Suprapubic skin (tissue), 4 donors: ENCODE measurements at regions not wholly inside any gene's neighbourhood (a gene's known extent, or its start where the extent isn't known, plus 50 kb on each side); places are given as distances from the start of the nearest gene placed in this dataset.

Experiments used
- DNase-seq, 2 donors: peaks; one replicate each; pipeline ENCODE4 v3.0.0-alpha.2; 2019; ENCODE audit warnings: low spot score in 2 of 2
- H3K27ac ChIP-seq: fragments of 200-600 bp; sonication (generic); one replicate; pipeline ENCODE4 v1.5.1; 2019
- H3K27me3 ChIP-seq: fragments of 200-600 bp; sonication (generic); one replicate; pipeline ENCODE4 v1.5.1; 2019
- H3K36me3 ChIP-seq: fragments of 200-600 bp; sonication (generic); one replicate; pipeline ENCODE4 v1.5.1; 2019
- H3K4me1 ChIP-seq: fragments of 200-600 bp; sonication (generic); one replicate; pipeline ENCODE4 v1.5.1; 2019
- H3K4me3 ChIP-seq: fragments of 200-600 bp; sonication (generic); one replicate; pipeline ENCODE4 v1.5.1; 2019; ENCODE audit warnings: mild to moderate bottlenecking
- H3K9me3 ChIP-seq: fragments of 200-600 bp; sonication (generic); one replicate; pipeline ENCODE4 v1.5.1; 2019
- EP300 ChIP-seq: sonication (generic); formaldehyde crosslinking; IDR thresholded peaks from one replicate; pipeline ENCODE4 v1.6.1; 2017; ENCODE audit warnings: antibody characterized with exemption
- POLR2A ChIP-seq, 2 donors: fragments of 450-650 bp; IDR thresholded peaks; one replicate each; pipeline ENCODE4 v1.6.1; 2017; ENCODE audit warnings: antibody characterized with exemption in 2 of 2, mild to moderate bottlenecking in 2 of 2, moderate library complexity in 2 of 2
- POLR2AphosphoS5 ChIP-seq, 3 donors: sonication (generic); formaldehyde crosslinking; IDR thresholded peaks; one replicate each; pipeline ENCODE4 v1.6.1; 2017; ENCODE audit warnings: antibody characterized with exemption in 3 of 3
- WGBS: methylation state at CpG from one replicate; pipeline ENCODE4 v1.1.5; 2018; 5-methylcytosine and 5-hydroxymethylcytosine counted together
- TF ChIP-seq, protein P1 (sequence below), 2 donors: fragments of 200-600 bp in 1 of 2; fragments of 450-650 bp in 1 of 2; sonication (generic) in 1 of 2; IDR thresholded peaks; one replicate each; pipeline ENCODE4 v1.5.1; 2016 to 2019; ENCODE audit warnings: antibody characterized with exemption in 2 of 2, mild to moderate bottlenecking in 1 of 2, moderate library complexity in 1 of 2

GRCh38 chr16:86763819-86764218, 185.5 kb downstream of the FOXL1 start:
- Histone ChIP-seq H3K27ac (no peak overlapping the region), H3K4me1 (no peaks in the 10 kb centered on the region), H3K36me3 (no peaks in the 10 kb centered on the region), H3K4me3 (no peak overlapping the region), H3K9me3 (no peaks in the 10 kb centered on the region), H3K27me3 (peaks cover 91% of the 10 kb centered on the region)
- TF ChIP-seq POLR2AphosphoS5 (IDR thresholded peaks at IDR 0.05) = no peak
- TF ChIP-seq EP300 = no peak
- DNase-seq = peak in 1 of 2 donors; percentile 45
- WGBS = 78% methylated on average over 12 of the region's 12 CpGs

GRCh38 chr16:86764551-86764950, 186.2 kb downstream of the FOXL1 start:
- H3K27me3 ChIP-seq = peaks cover 91% of the 10 kb centered on the region
- WGBS = 86% methylated on average over 4 of the region's 4 CpGs
- no peak overlapping the region for H3K27ac ChIP-seq
- no peaks in the 10 kb centered on the region for H3K4me1 ChIP-seq
- H3K36me3 ChIP-seq = no peaks in the 10 kb centered on the region
- no peak overlapping the region for H3K4me3 ChIP-seq
- H3K9me3 ChIP-seq = no peaks in the 10 kb centered on the region
- DNase-seq = peak in 1 of 2 donors; percentile 5
- TF ChIP-seq POLR2AphosphoS5 (IDR thresholded peaks at IDR 0.05) (no peak), POLR2A (IDR thresholded peaks at IDR 0.05) (no peak), EP300 (no peak)
- TF ChIP-seq, protein P1, sequence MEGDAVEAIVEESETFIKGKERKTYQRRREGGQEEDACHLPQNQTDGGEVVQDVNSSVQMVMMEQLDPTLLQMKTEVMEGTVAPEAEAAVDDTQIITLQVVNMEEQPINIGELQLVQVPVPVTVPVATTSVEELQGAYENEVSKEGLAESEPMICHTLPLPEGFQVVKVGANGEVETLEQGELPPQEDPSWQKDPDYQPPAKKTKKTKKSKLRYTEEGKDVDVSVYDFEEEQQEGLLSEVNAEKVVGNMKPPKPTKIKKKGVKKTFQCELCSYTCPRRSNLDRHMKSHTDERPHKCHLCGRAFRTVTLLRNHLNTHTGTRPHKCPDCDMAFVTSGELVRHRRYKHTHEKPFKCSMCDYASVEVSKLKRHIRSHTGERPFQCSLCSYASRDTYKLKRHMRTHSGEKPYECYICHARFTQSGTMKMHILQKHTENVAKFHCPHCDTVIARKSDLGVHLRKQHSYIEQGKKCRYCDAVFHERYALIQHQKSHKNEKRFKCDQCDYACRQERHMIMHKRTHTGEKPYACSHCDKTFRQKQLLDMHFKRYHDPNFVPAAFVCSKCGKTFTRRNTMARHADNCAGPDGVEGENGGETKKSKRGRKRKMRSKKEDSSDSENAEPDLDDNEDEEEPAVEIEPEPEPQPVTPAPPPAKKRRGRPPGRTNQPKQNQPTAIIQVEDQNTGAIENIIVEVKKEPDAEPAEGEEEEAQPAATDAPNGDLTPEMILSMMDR (IDR thresholded peaks at IDR 0.05) = no peak

DNA sequence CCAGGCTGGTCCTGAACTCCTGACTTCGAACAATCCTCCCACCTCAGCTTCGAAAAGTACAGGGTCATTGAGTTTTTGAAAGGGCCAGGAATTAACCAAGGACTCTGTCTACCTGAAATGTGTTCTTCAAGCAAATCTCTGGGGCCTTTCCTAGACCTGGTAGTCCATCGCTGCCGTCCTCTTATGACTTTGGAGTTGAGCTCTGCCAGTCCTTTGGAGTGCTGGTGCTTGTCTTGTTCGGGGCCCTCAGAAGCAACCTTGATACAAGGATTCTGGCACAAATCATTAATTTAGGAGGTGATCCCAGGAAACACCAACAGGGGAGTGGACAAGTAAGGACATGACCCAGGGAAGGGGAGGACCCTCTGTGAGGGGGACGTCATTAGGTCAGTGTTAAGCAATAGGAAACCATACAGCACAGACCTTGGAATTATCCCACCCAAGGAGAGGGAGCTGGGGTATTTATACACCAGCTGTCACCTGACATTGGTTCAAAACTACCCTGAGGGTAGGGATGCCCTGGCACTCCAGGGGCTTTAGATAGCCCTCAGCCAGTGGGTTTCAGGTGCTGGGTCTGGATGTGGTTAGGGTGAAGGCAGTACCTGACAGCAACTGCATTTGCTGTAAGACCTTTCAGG, 187.2 kb downstream of the FOXL1 start:
- Histone ChIP-seq H3K27ac (no peak overlapping the region), H3K36me3 (no peaks in the 10 kb centered on the region), H3K9me3 (no peaks in the 10 kb centered on the region), H3K4me1 (no peaks in the 10 kb centered on the region), H3K4me3 (no peak overlapping the region), H3K27me3 (peaks cover 88% of the 10 kb centered on the region)
- WGBS = 87% methylated on average over 6 of the region's 6 CpGs
- DNase-seq = peak in 1 of 2 donors; percentile 5
- TF ChIP-seq, protein P1 (IDR thresholded peaks at IDR 0.05) = no peak
- TF ChIP-seq POLR2AphosphoS5 (IDR thresholded peaks at IDR 0.05) (no peak), EP300 (no peak), POLR2A (IDR thresholded peaks at IDR 0.05) (no peak)

GRCh38 chr16:86766700-86767099, 188.4 kb downstream of the FOXL1 start:
- no peak overlapping the region for H3K27ac ChIP-seq
- 93% methylated on average over 2 of the region's 2 CpGs for WGBS
- H3K9me3 ChIP-seq = no peaks in the 10 kb centered on the region
- TF ChIP-seq, protein P1 (IDR thresholded peaks at IDR 0.05) = no peak
- no peak for TF ChIP-seq POLR2AphosphoS5 (IDR thresholded peaks at IDR 0.05)
- H3K27me3 ChIP-seq = peaks cover 76% of the 10 kb centered on the region
- no peak for DNase-seq
- no peaks in the 10 kb centered on the region for H3K36me3 ChIP-seq
- H3K4me1 ChIP-seq = no peaks in the 10 kb centered on the region
- H3K4me3 ChIP-seq = no peak overlapping the region

DNA sequence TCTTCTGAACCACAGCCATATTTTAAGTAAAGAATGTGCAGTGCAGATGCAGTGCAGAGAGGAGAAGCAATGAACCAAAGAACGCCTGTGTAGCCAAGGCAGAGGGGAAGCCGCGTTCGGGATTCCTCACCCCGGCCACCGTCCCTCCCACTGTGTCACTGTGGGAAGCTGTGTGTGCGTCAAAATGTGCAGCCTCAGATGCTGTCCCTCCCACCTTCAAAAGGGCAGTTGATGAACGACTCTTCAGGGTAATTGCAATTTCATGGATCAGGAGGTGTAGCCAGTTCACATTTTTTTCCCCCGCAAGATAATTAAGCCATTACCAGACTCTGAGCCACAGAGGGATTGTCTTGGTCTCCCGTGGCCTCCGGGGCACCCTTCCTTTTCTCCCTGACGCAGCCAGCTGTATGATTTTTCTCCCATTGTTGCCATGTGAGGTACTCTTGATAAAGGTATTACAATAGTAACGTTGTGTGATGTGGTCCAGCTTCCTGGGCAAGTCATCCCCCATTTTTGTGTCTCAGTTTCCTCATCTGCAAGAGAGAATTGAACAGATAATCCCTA, 190.0 kb downstream of the FOXL1 start:
- TF ChIP-seq POLR2A (IDR thresholded peaks at IDR 0.05) (no peak), EP300 (no peak), POLR2AphosphoS5 (IDR thresholded peaks at IDR 0.05) (no peak)
- TF ChIP-seq, protein P1 (IDR thresholded peaks at IDR 0.05) = no peak
- H3K9me3 ChIP-seq = no peaks in the 10 kb centered on the region
- no peak overlapping the region for H3K27ac ChIP-seq
- WGBS = 57% methylated on average over 13 of the region's 13 CpGs
- H3K4me1 ChIP-seq = no peaks in the 10 kb centered on the region
- DNase-seq = no peak
- peaks cover 60% of the 10 kb centered on the region for H3K27me3 ChIP-seq
- H3K36me3 ChIP-seq = no peaks in the 10 kb centered on the region
- H3K4me3 ChIP-seq = no peak overlapping the region
